ENCODE measurements at regions not wholly inside any gene's neighbourhood (a gene's known extent, or its start where the extent isn't known, plus 50 kb on each side); places are given as distances from the start of the nearest gene placed in this dataset.

- no peak for DNase-seq (ENCODE audit: extremely low read depth, low read depth)
- no peak overlapping the region for H3K4me3 ChIP-seq (replicated peaks; ENCODE audit: low read depth, low read length)
- TF ChIP-seq CTCF (IDR thresholded peaks at IDR 0.05; ENCODE audit: low read depth, low read length, missing control alignments), result no peak
These were observed 192.2 kb upstream of the SPRY2 start for GRCh38 chr13:80533175-80533574.

GRCh38 chr13:80530902-80531301 is 190.0 kb upstream of the SPRY2 start:
- TF ChIP-seq CTCF (IDR thresholded peaks at IDR 0.05; ENCODE audit: low read depth, low read length, missing control alignments), result no peak
- H3K4me3 ChIP-seq (replicated peaks; ENCODE audit: low read depth, low read length), result no peak overlapping the region
- no peak for DNase-seq (ENCODE audit: extremely low read depth, low read depth)

GRCh38 chr13:80530191-80530590 is 189.3 kb upstream of the SPRY2 start:
- H3K4me3 ChIP-seq (replicated peaks; ENCODE audit: low read depth, low read length), result no peak overlapping the region
- no peak for TF ChIP-seq CTCF (IDR thresholded peaks at IDR 0.05; ENCODE audit: low read depth, low read length, missing control alignments)
- DNase-seq (ENCODE audit: extremely low read depth, low read depth), result no peak

GRCh38 chr13:80529734-80530133 is 188.8 kb upstream of the SPRY2 start:
- no peak for TF ChIP-seq CTCF (IDR thresholded peaks at IDR 0.05; ENCODE audit: low read depth, low read length, missing control alignments)
- no peak for DNase-seq (ENCODE audit: extremely low read depth, low read depth)
- H3K4me3 ChIP-seq (replicated peaks; ENCODE audit: low read depth, low read length), result no peak overlapping the region

- H3K4me3 ChIP-seq (replicated peaks; ENCODE audit: low read depth, low read length), result no peak overlapping the region
- DNase-seq (ENCODE audit: extremely low read depth, low read depth), result no peak
- TF ChIP-seq CTCF (IDR thresholded peaks at IDR 0.05; ENCODE audit: low read depth, low read length, missing control alignments), result no peak
These were observed 187.8 kb upstream of the SPRY2 start for GRCh38 chr13:80528733-80529132.

- no peak for DNase-seq (ENCODE audit: extremely low read depth, low read depth)
- TF ChIP-seq CTCF (IDR thresholded peaks at IDR 0.05; ENCODE audit: low read depth, low read length, missing control alignments), result no peak
- H3K4me3 ChIP-seq (replicated peaks; ENCODE audit: low read depth, low read length), result no peak overlapping the region
These were observed 186.5 kb upstream of the SPRY2 start for GRCh38 chr13:80527400-80527799.

GRCh38 chr13:80524447-80525215 is 183.7 kb upstream of the SPRY2 start:
- H3K4me3 ChIP-seq (replicated peaks; ENCODE audit: low read depth, low read length), result no peak overlapping the region
- no peak for DNase-seq (ENCODE audit: extremely low read depth, low read depth)
- no peak for TF ChIP-seq CTCF (IDR thresholded peaks at IDR 0.05; ENCODE audit: low read depth, low read length, missing control alignments)
